Lower lobe of right lung (tissue), 2 donors: ENCODE measurements at regions not wholly inside any gene's neighbourhood (a gene's known extent, or its start where the extent isn't known, plus 50 kb on each side); places are given as distances from the start of the nearest gene placed in this dataset.

Experiments used
- ATAC-seq, 2 donors: fragments of 200-7000 bp; cut with Tn5 transposase; one replicate each; pipeline ENCODE4 v1.9.1; 2020 to 2022; ENCODE audit warnings: mild to moderate bottlenecking in 2 of 2, moderate library complexity in 2 of 2
- DNase-seq: peaks from one replicate; pipeline ENCODE4 v3.0.0-alpha.2; 2020
- H3K27ac ChIP-seq: fragments of 200-600 bp; one replicate; pipeline ENCODE4 v1.8.0; 2022
- H3K27me3 ChIP-seq: fragments of 200-600 bp; one replicate; pipeline ENCODE4 v1.8.0; 2022; ENCODE audit warnings: low read depth
- H3K36me3 ChIP-seq: fragments of 200-600 bp; one replicate; pipeline ENCODE4 v1.8.0; 2022; ENCODE audit warnings: mild to moderate bottlenecking
- H3K4me1 ChIP-seq: fragments of 200-600 bp; one replicate; pipeline ENCODE4 v1.8.0; 2022
- H3K4me3 ChIP-seq: fragments of 200-600 bp; one replicate; pipeline ENCODE4 v1.8.0; 2022; ENCODE audit warnings: mild to moderate bottlenecking
- H3K9me3 ChIP-seq: fragments of 200-600 bp; one replicate; pipeline ENCODE4 v1.8.0; 2022
- intact Hi-C: fragments of 100-400 bp; cut with DNase I; formaldehyde crosslinking; loops from one replicate; pipeline ENCODE4 v1.11.0; 2022
- TF ChIP-seq, protein P1 (sequence below): fragments of 200-600 bp; IDR thresholded peaks from one replicate; pipeline ENCODE4 v1.8.0; 2022; ENCODE audit warnings: antibody characterized with exemption, mild to moderate bottlenecking
- donor health status: DM: no; HTN: yes; CAD: no; lungs with severe emphysema.

DNA sequence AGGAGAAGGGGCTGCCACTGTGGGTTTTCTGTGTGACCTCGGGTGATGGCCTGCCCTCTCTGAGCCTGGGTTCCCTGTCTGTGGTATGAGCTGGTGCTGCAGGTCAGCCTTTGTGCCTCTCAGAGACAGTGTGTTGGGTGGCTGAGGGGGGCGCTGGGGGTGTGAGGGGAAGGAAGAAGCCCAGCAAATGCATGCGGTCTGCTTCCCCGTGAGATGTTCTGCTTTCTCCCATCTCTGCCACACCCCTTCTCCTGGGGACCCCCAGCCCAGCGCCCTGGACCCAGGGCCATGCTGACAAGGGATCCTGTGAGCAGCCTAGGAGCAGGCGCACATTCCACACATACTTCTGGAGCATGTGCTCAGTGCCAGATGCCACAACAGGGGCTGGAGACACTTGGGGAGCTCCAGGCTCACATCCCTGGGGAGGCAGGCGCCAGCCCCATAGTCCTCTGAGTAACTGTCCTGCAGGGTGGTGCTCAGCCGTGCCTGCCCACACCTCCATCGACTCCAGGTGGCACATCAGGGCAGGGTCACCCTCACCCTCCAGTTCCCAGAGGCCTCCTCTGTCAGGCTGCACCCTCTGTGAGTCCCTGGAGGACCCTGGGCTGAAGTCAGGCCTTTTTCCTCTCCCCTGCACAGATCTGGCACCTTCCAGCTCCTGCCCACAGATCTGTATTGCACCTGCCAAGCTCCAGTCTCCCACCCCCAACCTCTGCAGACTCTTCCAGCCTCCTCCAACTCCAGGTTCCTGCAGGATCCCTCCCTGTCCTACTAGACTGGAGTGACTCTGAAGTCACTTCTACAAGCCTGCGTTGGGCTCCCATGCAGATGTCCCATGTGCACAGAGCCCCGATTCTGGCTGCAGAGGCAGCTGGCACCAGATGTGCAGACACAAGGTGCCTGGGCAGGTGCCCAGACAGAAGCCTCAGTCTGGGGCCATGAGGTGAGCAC lies 205.6 kb downstream of the KIF26A start:
- no peaks in the 10 kb centered on the region for H3K9me3 ChIP-seq
- H3K27me3 ChIP-seq: peaks cover 22% of the 10 kb centered on the region
- no peaks in the 10 kb centered on the region for H3K36me3 ChIP-seq
- H3K4me1 ChIP-seq: peaks cover 6% of the 10 kb centered on the region
- ATAC-seq (no peak), DNase-seq (peak; percentile 30)
- H3K4me3 ChIP-seq: no peak overlapping the region
- TF ChIP-seq, protein P1, sequence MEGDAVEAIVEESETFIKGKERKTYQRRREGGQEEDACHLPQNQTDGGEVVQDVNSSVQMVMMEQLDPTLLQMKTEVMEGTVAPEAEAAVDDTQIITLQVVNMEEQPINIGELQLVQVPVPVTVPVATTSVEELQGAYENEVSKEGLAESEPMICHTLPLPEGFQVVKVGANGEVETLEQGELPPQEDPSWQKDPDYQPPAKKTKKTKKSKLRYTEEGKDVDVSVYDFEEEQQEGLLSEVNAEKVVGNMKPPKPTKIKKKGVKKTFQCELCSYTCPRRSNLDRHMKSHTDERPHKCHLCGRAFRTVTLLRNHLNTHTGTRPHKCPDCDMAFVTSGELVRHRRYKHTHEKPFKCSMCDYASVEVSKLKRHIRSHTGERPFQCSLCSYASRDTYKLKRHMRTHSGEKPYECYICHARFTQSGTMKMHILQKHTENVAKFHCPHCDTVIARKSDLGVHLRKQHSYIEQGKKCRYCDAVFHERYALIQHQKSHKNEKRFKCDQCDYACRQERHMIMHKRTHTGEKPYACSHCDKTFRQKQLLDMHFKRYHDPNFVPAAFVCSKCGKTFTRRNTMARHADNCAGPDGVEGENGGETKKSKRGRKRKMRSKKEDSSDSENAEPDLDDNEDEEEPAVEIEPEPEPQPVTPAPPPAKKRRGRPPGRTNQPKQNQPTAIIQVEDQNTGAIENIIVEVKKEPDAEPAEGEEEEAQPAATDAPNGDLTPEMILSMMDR: no peak
- intact Hi-C loops: no loop called here
- no peak overlapping the region for H3K27ac ChIP-seq

DNA sequence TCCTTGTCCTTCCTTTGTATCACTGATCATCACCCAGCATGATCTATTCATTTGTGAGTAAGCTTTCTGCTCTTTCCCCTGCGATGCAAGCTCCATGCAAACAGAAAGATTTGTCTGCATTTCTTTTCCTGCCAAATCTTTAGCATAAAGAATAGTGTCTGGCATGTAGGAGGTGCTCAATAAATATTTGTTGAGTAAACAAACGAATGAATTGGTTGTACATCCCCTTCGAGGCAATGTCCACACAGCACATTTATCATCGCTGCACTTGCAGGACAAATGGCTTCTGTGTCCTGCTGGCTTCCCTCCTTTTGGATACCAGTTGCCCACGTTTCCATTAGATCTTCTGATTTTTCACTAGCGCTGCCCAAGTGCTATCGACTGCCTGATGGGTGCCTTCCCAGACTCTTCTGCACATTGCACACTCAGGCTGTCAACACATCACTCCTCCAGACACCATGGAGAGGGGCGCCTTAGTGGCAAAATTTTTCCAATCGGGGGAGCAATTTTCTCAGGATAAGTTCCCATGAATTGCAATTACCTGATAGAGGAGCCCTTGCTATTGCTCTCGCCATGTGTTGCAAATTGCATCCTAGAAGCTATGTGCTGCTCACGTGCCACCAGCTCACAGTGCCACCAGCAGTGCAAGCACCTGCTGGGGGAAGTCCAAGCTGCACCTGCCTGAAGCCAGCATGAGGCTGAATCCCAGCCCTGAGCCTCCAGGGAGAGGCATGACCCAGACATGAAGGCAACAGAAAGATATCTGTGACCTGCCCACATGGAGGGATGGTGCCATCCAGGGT lies 206.6 kb downstream of the KIF26A start:
- peaks cover 22% of the 10 kb centered on the region for H3K27me3 ChIP-seq
- H3K4me3 ChIP-seq: no peak overlapping the region
- H3K4me1 ChIP-seq: peaks cover 8% of the 10 kb centered on the region
- no peak overlapping the region for H3K27ac ChIP-seq
- intact Hi-C loops: no loop called here
- TF ChIP-seq, protein P1: no peak
- ATAC-seq: no peak
- H3K36me3 ChIP-seq: no peaks in the 10 kb centered on the region
- no peaks in the 10 kb centered on the region for H3K9me3 ChIP-seq
- no peak for DNase-seq

DNA sequence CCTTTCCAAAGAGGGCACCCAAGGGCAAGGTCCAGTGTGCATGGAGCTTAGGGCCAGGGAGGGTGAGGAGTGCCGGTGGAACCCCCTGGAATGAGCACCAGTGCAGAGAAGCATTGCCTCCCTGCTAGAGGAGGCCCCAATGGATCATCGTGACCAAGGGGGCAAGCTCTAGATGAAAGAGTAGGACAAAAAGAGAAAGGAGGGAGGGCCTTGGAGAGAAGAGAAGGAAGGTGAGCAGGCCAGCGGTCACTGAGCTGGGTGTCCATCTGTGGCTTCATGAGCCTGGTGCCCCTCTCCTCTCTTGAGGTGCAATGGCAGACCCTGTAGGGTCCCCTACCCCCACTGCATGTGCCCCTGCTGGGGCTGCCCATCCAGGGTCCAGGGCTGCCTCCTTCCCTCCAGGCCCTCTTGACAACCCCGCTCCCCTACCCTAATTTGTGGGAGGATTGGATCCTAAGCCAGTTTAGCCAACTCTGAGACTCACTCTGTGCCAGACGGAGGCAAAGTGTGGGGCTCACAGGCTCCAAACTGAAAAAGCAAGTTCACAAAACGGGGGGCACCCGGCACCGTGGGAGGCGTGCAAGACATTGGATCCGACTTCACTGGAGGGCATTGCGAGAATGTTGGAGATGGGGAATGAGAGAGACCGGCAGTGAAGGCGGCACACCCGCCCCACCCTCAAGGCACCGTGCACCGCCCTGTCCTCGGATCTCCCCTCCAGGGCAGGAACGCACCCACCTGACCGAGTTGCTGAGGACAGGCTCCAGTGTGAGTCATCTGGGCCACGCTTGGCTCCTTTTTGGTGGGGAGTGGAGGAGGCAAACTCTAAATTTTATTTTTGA lies 207.5 kb downstream of the KIF26A start:
- TF ChIP-seq, protein P1: no peak
- Histone ChIP-seq H3K27ac (no peak overlapping the region), H3K27me3 (peaks cover 22% of the 10 kb centered on the region), H3K9me3 (no peaks in the 10 kb centered on the region), H3K4me3 (no peak overlapping the region), H3K4me1 (peaks cover 13% of the 10 kb centered on the region), H3K36me3 (no peaks in the 10 kb centered on the region)
- DNase-seq: peak; percentile 38
- intact Hi-C loops: no loop called here
- ATAC-seq: no peak

DNA sequence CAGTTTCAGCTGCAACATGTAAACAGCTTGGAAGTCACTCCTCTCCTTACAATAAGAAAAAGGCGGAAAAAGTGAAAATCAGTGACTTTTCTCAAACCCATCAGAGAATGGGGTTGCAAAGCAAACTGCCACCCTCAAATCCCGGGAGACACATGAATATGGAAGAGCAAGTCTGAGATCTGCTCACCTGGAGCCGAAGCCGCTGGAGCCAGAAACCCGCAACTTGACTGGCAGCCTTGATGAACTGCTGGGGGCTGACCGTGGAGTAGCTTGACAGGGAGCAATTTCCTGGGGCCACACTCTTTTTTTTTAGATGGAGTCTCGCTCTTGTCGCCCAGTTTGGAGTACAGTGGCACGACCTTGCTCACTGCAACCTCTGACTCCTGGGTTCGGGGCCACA lies 208.2 kb downstream of the KIF26A start:
- no peaks in the 10 kb centered on the region for H3K36me3 ChIP-seq
- H3K4me1 ChIP-seq: peaks cover 13% of the 10 kb centered on the region
- no peak overlapping the region for H3K4me3 ChIP-seq
- TF ChIP-seq, protein P1: no peak
- no peak for DNase-seq
- no peak overlapping the region for H3K27ac ChIP-seq
- intact Hi-C loops: no loop called here
- H3K9me3 ChIP-seq: no peaks in the 10 kb centered on the region
- ATAC-seq: no peak
- peaks cover 22% of the 10 kb centered on the region for H3K27me3 ChIP-seq

DNA sequence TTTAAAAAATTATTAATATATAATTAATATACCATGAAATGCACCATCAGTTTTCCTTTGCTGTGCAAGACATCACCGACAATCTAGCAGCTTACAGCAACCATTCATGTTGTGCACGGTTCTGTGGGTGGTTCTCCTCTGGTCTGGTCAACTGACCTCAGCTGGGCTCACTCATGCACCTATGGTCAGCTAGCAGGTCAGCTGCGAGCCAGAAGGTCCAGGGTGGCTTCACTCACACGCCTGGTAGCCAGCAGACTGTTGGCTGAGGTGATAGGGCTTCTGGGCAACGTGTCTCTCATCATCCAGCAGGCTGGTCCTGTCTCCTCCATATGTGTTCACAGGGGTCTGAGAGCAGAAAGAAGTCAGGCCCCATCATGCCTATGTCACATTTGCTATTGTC lies 210.4 kb downstream of the KIF26A start:
- H3K4me3 ChIP-seq: no peak overlapping the region
- no peak for DNase-seq
- no peak for ATAC-seq
- TF ChIP-seq, protein P1: no peak
- H3K9me3 ChIP-seq: no peaks in the 10 kb centered on the region
- no peak overlapping the region for H3K27ac ChIP-seq
- H3K27me3 ChIP-seq: peaks cover 22% of the 10 kb centered on the region
- peaks cover 7% of the 10 kb centered on the region for H3K4me1 ChIP-seq
- no peaks in the 10 kb centered on the region for H3K36me3 ChIP-seq
- intact Hi-C loops: no loop called here
